NCI-H1417 (cell line): ENCODE measurements at regions not wholly inside any gene's neighbourhood (a gene's known extent, or its start where the extent isn't known, plus 50 kb on each side); places are given as distances from the start of the nearest gene placed in this dataset.
"Not testable (repeated sequence)": the region's sequence is repeated elsewhere in the genome, so short reads cannot be mapped to it uniquely, and the experiment has no call there.

Experiments used
- DNase-seq, 3 experiments: peaks; one replicate each; lab custom pipeline; 2025; lab: John Stamatoyannopoulos, UW

DNA sequence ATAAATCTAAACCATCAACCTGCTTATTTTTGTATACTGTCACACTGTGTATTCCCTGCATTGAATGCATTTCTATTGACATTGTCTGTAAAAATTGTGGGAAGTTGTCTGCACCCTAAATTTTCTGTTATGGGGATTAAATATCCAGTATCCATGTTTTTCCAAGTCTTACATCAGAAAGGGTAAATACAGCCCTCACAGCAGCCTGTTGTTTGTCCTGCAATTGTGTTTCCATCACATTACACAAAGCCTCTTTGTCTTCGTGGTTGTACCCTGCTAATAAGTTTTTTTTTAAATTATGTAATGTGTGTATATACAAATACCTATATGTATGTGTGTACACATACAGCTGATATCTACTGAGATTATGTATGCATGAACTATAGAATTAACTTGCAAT, 109.2 kb upstream of the PTPN20 start:
- DNase-seq: peak in 1 of 3 experiments; percentile 15

DNA sequence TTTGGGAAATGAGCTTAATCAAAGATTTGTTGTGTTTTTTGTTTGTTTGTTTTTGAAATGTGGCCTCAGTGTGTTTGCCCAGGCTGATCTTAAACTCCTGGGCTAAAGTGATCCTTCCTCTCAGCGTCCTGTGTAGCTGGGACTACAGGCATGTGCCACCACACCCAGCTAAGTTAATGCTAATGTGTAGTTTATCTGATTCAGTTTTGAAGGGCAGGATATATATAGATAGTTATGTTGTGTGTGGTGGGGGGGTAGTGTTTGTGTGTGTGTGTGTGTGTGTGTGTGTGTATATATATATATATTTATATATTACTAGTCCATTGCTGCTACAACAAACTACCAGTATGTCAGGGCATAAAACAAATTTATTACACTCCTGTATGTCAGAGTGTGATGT, 108.1 kb upstream of the PTPN20 start:
- not testable (repeated sequence) for DNase-seq

DNA sequence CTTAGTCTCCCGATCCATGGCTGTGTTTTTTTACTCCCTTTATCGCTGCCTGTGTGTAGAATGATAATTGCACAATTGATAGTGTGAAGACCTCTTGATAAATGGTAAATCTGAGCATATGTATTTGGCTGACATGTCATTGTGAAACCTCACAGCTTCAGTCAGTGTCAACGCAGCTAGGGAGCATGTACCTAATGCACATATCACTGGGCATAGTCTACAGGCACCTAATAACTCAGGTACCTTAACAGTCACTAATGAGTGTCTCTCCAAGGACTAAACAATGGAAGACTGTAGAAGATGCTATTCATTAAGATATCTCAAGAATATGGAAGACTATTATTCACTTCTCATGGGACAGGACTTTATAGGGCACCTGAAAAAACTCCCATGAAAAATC, 101.0 kb upstream of the PTPN20 start:
- not testable (repeated sequence) for DNase-seq

DNA sequence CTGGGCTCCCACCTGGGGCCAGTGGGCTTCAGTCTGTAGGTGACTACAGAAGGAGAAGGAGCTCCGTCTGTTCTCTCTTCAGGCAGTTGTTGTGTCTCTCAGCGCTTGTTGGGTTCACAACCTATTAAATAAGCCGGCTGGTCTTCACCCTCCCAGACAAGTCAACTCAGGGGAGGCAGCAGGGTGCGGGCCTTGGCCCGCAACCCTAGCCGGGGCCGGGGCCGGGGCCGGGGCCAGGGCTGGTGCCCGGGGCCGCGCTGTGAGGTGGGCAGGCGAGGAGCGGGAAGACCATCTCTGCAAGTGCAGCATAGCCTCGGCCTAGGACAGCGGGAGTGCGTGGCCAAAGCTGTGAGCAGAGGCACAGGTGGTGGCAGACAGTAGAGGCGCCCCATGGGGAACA, 95.1 kb upstream of the PTPN20 start:
- not testable (repeated sequence) for DNase-seq

DNA sequence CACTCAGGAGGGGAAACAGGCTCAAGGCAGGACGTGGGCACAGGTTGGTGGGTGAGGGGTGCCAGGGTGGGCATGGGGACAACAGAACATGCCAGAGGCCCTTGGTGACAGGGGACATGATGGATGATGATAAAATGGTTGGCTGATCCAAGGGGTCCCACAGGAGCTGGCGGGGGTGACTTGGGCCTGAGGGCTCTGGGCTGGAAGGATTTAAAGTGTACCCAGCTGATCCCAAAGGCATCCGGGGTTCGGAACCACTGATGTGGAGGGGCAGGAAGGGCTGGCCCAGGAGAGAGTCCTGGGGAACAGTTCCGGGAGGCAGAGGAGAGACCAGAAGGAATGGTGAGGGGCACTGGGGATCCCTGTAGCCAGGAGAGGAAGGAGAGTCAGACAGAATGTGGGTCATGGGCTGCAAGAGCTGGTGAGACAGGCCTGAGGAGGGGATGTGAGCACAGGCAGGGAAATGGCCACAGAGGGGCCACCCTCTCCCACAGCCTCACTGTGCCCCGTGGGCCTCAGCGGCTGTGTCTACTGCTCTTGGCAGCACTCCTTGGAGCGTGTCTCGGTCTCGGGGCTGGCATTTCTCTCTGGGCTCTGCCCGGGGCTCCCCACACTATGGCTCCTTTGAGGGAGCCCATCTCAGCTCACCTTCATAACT, 70.7 kb upstream of the PTPN20 start:
- DNase-seq: not testable (repeated sequence)

DNA sequence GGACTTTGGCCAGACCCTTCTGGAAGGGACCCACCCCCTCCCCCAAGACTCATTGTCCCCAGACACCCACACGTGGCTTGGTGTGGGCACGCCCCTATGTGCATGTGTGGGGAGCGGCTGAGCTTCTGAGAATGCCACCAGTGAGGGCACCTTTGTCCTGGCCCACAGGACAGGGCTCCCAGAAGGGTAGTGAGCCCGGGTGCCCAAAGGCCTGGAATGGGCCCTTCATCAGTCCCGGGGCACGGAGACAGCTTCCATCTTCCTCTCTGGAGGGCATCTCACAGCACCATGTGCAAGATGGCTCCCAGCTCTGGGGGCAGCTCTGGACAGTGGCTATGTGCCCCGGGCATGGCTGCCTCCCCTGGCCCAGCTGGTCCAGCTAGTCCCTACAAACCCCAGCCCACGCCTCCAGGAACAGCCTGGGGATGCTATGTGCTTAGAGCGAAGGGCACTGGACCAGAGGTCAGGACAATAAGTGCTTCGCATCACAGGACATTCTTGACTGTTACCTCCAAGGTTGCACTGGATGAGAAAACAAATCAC, 70.1 kb upstream of the PTPN20 start:
- DNase-seq: not testable (repeated sequence)

DNA sequence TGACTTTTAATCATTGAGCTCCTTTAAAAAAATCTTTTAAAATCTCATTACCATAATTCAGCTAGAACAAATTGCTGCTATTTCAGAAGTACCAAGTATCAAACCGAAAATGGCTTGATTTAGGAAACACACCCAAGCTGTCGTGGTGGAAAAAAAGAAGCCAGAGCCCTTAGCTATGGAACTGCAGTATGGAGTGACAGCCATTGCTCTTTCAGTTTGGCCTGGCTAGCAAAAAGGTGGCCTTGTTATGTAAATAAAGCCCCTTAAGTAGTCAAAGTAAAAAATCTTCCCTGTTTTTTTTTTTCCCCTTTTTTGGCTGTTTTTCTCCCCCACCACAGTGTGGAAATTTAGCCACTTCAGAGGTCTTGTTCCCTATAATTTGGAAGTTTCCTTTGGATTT, 66.0 kb upstream of the PTPN20 start:
- DNase-seq: not testable (repeated sequence)

DNA sequence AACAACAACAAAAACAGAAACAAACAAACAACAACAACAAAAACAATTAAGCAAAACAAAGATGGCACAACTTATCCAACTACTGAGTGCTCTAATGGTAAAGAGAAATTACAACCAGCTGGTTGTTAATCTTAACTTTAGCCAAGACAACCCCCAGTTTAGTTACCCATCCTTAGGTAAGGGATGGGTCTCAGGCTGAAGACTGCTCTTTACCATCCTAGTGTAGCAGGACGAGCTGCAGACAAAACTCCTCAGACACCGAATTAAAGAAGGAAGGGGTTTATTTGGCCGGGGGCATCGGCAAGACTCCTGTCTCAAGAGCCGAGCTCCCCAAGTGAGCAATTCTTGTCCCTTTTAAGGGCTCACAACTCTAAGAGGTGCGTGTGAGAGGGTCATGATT, 65.6 kb upstream of the PTPN20 start:
- not testable (repeated sequence) for DNase-seq

DNA sequence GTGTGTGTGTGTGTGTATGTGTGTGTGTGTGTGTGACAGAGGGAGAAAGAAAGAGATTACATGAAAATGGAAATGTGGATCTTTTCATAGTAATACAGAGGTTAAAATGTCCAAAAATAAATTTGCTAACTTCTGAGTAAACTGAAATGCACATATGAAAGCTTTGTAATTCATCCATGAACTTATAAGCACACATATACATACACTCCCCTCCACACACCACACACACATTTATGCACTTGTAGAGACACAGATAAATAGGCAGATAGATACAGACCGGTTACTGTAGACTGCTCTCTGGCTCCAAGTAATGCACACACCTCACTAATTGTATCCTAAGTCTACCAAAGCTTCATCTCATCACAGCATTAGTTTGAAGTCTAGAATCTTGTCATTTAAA, 50.5 kb upstream of the PTPN20 start:
- DNase-seq: not testable (repeated sequence)
